ENCODE measurements at regions not wholly inside any gene's neighbourhood (a gene's known extent, or its start where the extent isn't known, plus 50 kb on each side); places are given as distances from the start of the nearest gene placed in this dataset.

DNA sequence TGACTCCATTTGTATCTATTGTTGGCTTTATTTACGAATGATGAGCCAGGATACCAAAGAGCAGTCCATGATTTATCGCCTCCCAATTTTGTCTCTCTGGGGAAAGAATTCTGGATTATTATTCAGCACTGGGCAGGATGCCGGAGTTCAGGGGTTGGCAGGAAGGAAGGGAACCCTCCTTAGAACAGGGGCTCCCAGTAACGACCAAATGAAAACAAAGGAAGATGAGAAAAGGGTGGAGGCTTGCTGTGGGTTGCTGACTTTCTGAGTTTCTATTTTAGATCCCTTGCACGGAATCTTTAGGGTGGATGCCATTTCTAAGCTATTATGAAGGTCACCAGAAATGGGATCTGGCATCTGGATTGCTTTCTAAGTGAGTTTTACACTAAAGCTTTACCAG, 231.2 kb upstream of the LYPLAL1 start:
- Histone ChIP-seq H3K79me1 (ENCODE audit: low read depth, low read length) (no peaks in the 10 kb centered on the region), H2BK12ac (ENCODE audit: low read length) (no peak overlapping the region), H2BK5ac (ENCODE audit: low read length) (no peak overlapping the region), H2AFZ (ENCODE audit: low read length) (no peak overlapping the region), H3K4ac (ENCODE audit: low read length) (no peak overlapping the region), H3K4me1 (ENCODE audit: control insufficient read depth in 2 of 2, insufficient read depth in 1 of 2, low read depth in 1 of 2, low read length in 2 of 2) (no peaks in the 10 kb centered on the region), H3K27me3 (ENCODE audit: control insufficient read depth in 3 of 3, insufficient read depth in 3 of 3, low read depth in 1 of 3, low read length in 3 of 3) (no peaks in the 10 kb centered on the region), H3K14ac (ENCODE audit: low read length) (no peak overlapping the region), H3K4me2 (ENCODE audit: insufficient read depth, low read length, poor library complexity, severe bottlenecking) (no peak overlapping the region), H3K36me3 (replicated peaks in 1 of 2; ENCODE audit: control insufficient read depth in 2 of 2, insufficient read depth in 2 of 2, low read length in 2 of 2) (no peaks in the 10 kb centered on the region), H2BK15ac (ENCODE audit: low read length) (no peak overlapping the region), H3K18ac (ENCODE audit: low read length) (no peak overlapping the region), H2BK120ac (ENCODE audit: low read depth, low read length) (no peak overlapping the region), H3K4me3 (ENCODE audit: low read length in 2 of 2) (no peak overlapping the region), H3K9me3 (replicated peaks in 1 of 2; ENCODE audit: control insufficient read depth in 2 of 2, insufficient read depth in 1 of 2, low read depth in 1 of 2, low read length in 2 of 2) (no peaks in the 10 kb centered on the region), H3K23ac (ENCODE audit: low read depth, low read length, poor library complexity) (no peak overlapping the region), H4K91ac (ENCODE audit: low read depth, low read length, poor library complexity) (no peak overlapping the region), H3K27ac (replicated peaks; ENCODE audit: low read length) (no peak overlapping the region), H3K9ac (ENCODE audit: low read depth, low read length, poor library complexity) (no peak overlapping the region), H4K8ac (ENCODE audit: low read depth, low read length) (no peak overlapping the region), H2AK5ac (ENCODE audit: low read depth, low read length) (no peak overlapping the region)
- no CpG with 5 or more reads among the region's 5 CpGs for WGBS, 2 donors (ENCODE audit: extremely low coverage in 2 of 2, insufficient read length in 2 of 2, insufficient replicate concordance in 1 of 2)
- DNase-seq (ENCODE audit: low spot score) = no peak

DNA sequence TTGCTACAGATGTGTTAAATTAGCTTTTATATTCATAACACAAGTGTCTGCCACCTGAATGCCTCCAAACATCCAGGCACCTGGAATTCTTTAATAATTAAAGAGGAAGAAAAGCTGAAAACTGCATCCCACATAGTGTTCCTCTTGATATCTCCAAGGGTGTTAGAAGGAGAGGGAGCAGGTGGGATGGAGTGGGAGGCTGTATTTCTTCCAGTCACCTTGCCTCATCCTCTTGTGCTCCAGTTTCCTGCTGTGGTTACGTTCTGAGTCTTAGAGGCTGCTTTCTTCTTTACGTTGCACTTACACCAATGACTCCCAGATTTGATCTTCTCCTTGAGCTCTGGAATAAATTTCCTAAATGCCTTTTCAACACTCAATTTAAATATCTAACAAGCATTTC, 230.3 kb upstream of the LYPLAL1 start:
- Histone ChIP-seq H3K4me3 (ENCODE audit: low read length in 2 of 2) (no peak overlapping the region), H3K27me3 (ENCODE audit: control insufficient read depth in 3 of 3, insufficient read depth in 3 of 3, low read depth in 1 of 3, low read length in 3 of 3) (no peaks in the 10 kb centered on the region), H2BK15ac (ENCODE audit: low read length) (no peak overlapping the region), H2BK5ac (ENCODE audit: low read length) (no peak overlapping the region), H4K8ac (ENCODE audit: low read depth, low read length) (no peak overlapping the region), H2BK12ac (ENCODE audit: low read length) (no peak overlapping the region), H3K4me1 (ENCODE audit: control insufficient read depth in 2 of 2, insufficient read depth in 1 of 2, low read depth in 1 of 2, low read length in 2 of 2) (no peaks in the 10 kb centered on the region), H2BK120ac (ENCODE audit: low read depth, low read length) (no peak overlapping the region), H3K23ac (ENCODE audit: low read depth, low read length, poor library complexity) (no peak overlapping the region), H2AK5ac (ENCODE audit: low read depth, low read length) (no peak overlapping the region), H3K9ac (ENCODE audit: low read depth, low read length, poor library complexity) (no peak overlapping the region), H3K18ac (ENCODE audit: low read length) (no peak overlapping the region), H2AFZ (ENCODE audit: low read length) (no peak overlapping the region), H3K27ac (replicated peaks; ENCODE audit: low read length) (no peak overlapping the region), H3K14ac (ENCODE audit: low read length) (no peak overlapping the region), H3K9me3 (replicated peaks in 1 of 2; ENCODE audit: control insufficient read depth in 2 of 2, insufficient read depth in 1 of 2, low read depth in 1 of 2, low read length in 2 of 2) (no peaks in the 10 kb centered on the region), H3K79me1 (ENCODE audit: low read depth, low read length) (no peaks in the 10 kb centered on the region), H3K4ac (ENCODE audit: low read length) (no peak overlapping the region), H3K4me2 (ENCODE audit: insufficient read depth, low read length, poor library complexity, severe bottlenecking) (no peak overlapping the region), H3K36me3 (replicated peaks in 1 of 2; ENCODE audit: control insufficient read depth in 2 of 2, insufficient read depth in 2 of 2, low read length in 2 of 2) (no peaks in the 10 kb centered on the region), H4K91ac (ENCODE audit: low read depth, low read length, poor library complexity) (no peak overlapping the region)
- DNase-seq (ENCODE audit: low spot score) = no peak
- WGBS, 2 donors (ENCODE audit: extremely low coverage in 2 of 2, insufficient read length in 2 of 2, insufficient replicate concordance in 1 of 2) = no CpG with 5 or more reads among the region's 2 CpGs

DNA sequence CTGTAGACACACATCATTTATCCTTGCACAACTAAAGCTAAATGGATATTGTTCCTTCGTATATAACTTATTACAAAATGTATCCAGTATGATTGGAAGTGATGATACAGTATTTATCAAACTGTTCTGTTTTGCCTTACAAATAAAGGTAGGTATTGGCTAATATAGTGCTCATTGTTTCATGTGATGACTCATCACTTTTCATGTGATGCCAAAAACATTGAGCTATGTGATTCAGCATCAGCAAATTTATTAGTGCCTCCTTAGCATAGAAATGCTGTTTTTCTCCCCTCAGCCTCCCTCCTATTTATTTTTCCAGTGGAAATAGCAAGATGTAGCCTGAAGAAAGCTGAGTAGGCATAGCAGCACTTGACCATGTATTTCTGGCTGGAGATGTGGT, 228.6 kb upstream of the LYPLAL1 start:
- no peak for DNase-seq (ENCODE audit: low spot score)
- Histone ChIP-seq H3K4me2 (ENCODE audit: insufficient read depth, low read length, poor library complexity, severe bottlenecking) (no peak overlapping the region), H3K4me3 (ENCODE audit: low read length in 2 of 2) (no peak overlapping the region), H3K4ac (ENCODE audit: low read length) (no peak overlapping the region), H4K91ac (ENCODE audit: low read depth, low read length, poor library complexity) (no peak overlapping the region), H3K4me1 (ENCODE audit: control insufficient read depth in 2 of 2, insufficient read depth in 1 of 2, low read depth in 1 of 2, low read length in 2 of 2) (no peaks in the 10 kb centered on the region), H3K18ac (ENCODE audit: low read length) (no peak overlapping the region), H2BK15ac (ENCODE audit: low read length) (no peak overlapping the region), H3K9ac (ENCODE audit: low read depth, low read length, poor library complexity) (no peak overlapping the region), H3K14ac (ENCODE audit: low read length) (no peak overlapping the region), H3K27me3 (ENCODE audit: control insufficient read depth in 3 of 3, insufficient read depth in 3 of 3, low read depth in 1 of 3, low read length in 3 of 3) (no peaks in the 10 kb centered on the region), H3K27ac (replicated peaks; ENCODE audit: low read length) (no peak overlapping the region), H3K23ac (ENCODE audit: low read depth, low read length, poor library complexity) (no peak overlapping the region), H3K79me1 (ENCODE audit: low read depth, low read length) (no peaks in the 10 kb centered on the region), H2AK5ac (ENCODE audit: low read depth, low read length) (no peak overlapping the region), H2AFZ (ENCODE audit: low read length) (no peak overlapping the region), H2BK12ac (ENCODE audit: low read length) (no peak overlapping the region), H4K8ac (ENCODE audit: low read depth, low read length) (no peak overlapping the region), H3K36me3 (replicated peaks in 1 of 2; ENCODE audit: control insufficient read depth in 2 of 2, insufficient read depth in 2 of 2, low read length in 2 of 2) (no peaks in the 10 kb centered on the region), H2BK5ac (ENCODE audit: low read length) (no peak overlapping the region), H2BK120ac (ENCODE audit: low read depth, low read length) (no peak overlapping the region), H3K9me3 (replicated peaks in 1 of 2; ENCODE audit: control insufficient read depth in 2 of 2, insufficient read depth in 1 of 2, low read depth in 1 of 2, low read length in 2 of 2) (no peaks in the 10 kb centered on the region)
- WGBS, 2 donors (ENCODE audit: extremely low coverage in 2 of 2, insufficient read length in 2 of 2, insufficient replicate concordance in 1 of 2) = no CpG with 5 or more reads among the region's 1 CpG

DNA sequence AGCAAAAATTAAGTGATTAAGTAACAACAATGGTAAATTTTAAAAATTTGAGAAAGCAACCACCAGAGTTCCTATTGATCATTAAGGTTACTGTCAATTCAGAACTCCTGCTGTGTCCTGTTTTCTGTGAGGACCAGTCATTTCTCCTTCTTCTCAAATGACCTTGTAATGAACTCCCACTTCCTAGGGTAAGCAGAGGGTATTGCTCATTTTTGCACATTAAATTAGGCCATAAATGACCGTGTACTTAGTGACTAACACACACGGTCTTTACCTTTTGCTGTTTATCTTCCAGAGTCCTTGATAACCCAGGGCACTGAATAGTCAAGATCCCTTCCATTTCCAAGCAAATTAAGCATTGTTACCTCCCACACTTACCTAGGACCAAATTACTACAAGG, 227.5 kb upstream of the LYPLAL1 start:
- H3K79me1 ChIP-seq (ENCODE audit: low read depth, low read length) = no peaks in the 10 kb centered on the region
- no CpG with 5 or more reads among the region's 2 CpGs for WGBS, 2 donors (ENCODE audit: extremely low coverage in 2 of 2, insufficient read length in 2 of 2, insufficient replicate concordance in 1 of 2)

More for the DNA sequence above, 227.5 kb upstream of the LYPLAL1 start:
- DNase-seq (ENCODE audit: low spot score) = no peak
- Histone ChIP-seq H3K23ac (ENCODE audit: low read depth, low read length, poor library complexity) (no peak overlapping the region), H3K36me3 (replicated peaks in 1 of 2; ENCODE audit: control insufficient read depth in 2 of 2, insufficient read depth in 2 of 2, low read length in 2 of 2) (no peaks in the 10 kb centered on the region), H2BK120ac (ENCODE audit: low read depth, low read length) (no peak overlapping the region), H3K9me3 (replicated peaks in 1 of 2; ENCODE audit: control insufficient read depth in 2 of 2, insufficient read depth in 1 of 2, low read depth in 1 of 2, low read length in 2 of 2) (no peaks in the 10 kb centered on the region), H3K4ac (ENCODE audit: low read length) (no peak overlapping the region), H4K8ac (ENCODE audit: low read depth, low read length) (no peak overlapping the region), H2BK5ac (ENCODE audit: low read length) (no peak overlapping the region), H3K9ac (ENCODE audit: low read depth, low read length, poor library complexity) (no peak overlapping the region), H4K91ac (ENCODE audit: low read depth, low read length, poor library complexity) (no peak overlapping the region), H3K14ac (ENCODE audit: low read length) (no peak overlapping the region), H3K27me3 (ENCODE audit: control insufficient read depth in 3 of 3, insufficient read depth in 3 of 3, low read depth in 1 of 3, low read length in 3 of 3) (no peaks in the 10 kb centered on the region), H3K27ac (replicated peaks; ENCODE audit: low read length) (no peak overlapping the region), H2AK5ac (ENCODE audit: low read depth, low read length) (no peak overlapping the region), H2BK12ac (ENCODE audit: low read length) (no peak overlapping the region), H3K4me2 (ENCODE audit: insufficient read depth, low read length, poor library complexity, severe bottlenecking) (no peak overlapping the region), H2BK15ac (ENCODE audit: low read length) (no peak overlapping the region), H2AFZ (ENCODE audit: low read length) (no peak overlapping the region), H3K18ac (ENCODE audit: low read length) (no peak overlapping the region), H3K4me1 (ENCODE audit: control insufficient read depth in 2 of 2, insufficient read depth in 1 of 2, low read depth in 1 of 2, low read length in 2 of 2) (no peaks in the 10 kb centered on the region), H3K4me3 (ENCODE audit: low read length in 2 of 2) (no peak overlapping the region)
